ENCODE measurements at regions not wholly inside any gene's neighbourhood (a gene's known extent, or its start where the extent isn't known, plus 50 kb on each side); places are given as distances from the start of the nearest gene placed in this dataset.

- intact Hi-C loops (cut with micrococcal nuclease; ENCODE audit: unreplicated experiment): no loop called here
- H3K27ac Mint-ChIP-seq (ENCODE audit: unreplicated experiment): no peak overlapping the region
- H3K36me3 Mint-ChIP-seq (ENCODE audit: insufficient read depth, unreplicated experiment): no peaks in the 10 kb centered on the region
- H3K27me3 Mint-ChIP-seq (ENCODE audit: unreplicated experiment): no peaks in the 10 kb centered on the region
- TF ChIP-seq CTCF (IDR thresholded peaks at IDR 0.05; ENCODE audit: unreplicated experiment): no peak
- no peaks in the 10 kb centered on the region for H3K9me3 Mint-ChIP-seq (ENCODE audit: low read depth, unreplicated experiment)
- no peak overlapping the region for H3K4me3 Mint-ChIP-seq (ENCODE audit: low read depth, unreplicated experiment)
- no TSS peak for BruUV-seq (replicated peaks)
- CTCF ChIA-PET: interaction anchor here (0.6 to 1.2 kb wide), 3 partner anchors 13 to 79 kb away, joined by 3 read pairs; no protein-coding TSS in a partner anchor
- DNase-seq: no peak
- no peaks in the 10 kb centered on the region for H3K4me1 Mint-ChIP-seq (ENCODE audit: low read depth, unreplicated experiment)
These were observed 306.3 kb upstream of the DUSP10 start for GRCh38 chr1:222048094-222048595.

- Mint-ChIP-seq H3K27ac (ENCODE audit: unreplicated experiment) (no peak overlapping the region), H3K9me3 (ENCODE audit: low read depth, unreplicated experiment) (no peaks in the 10 kb centered on the region), H3K4me1 (ENCODE audit: low read depth, unreplicated experiment) (no peaks in the 10 kb centered on the region), H3K27me3 (ENCODE audit: unreplicated experiment) (no peaks in the 10 kb centered on the region), H3K4me3 (ENCODE audit: low read depth, unreplicated experiment) (no peak overlapping the region), H3K36me3 (ENCODE audit: insufficient read depth, unreplicated experiment) (no peaks in the 10 kb centered on the region)
- no TSS peak for BruUV-seq (replicated peaks)
- TF ChIP-seq CTCF (IDR thresholded peaks at IDR 0.05; ENCODE audit: unreplicated experiment): no peak
- CTCF ChIA-PET: interaction anchor here (0.6 to 1.2 kb wide), 2 partner anchors 14 to 80 kb away, joined by 3 read pairs; no protein-coding TSS in a partner anchor
- no peak for DNase-seq
- intact Hi-C loops (cut with micrococcal nuclease; ENCODE audit: unreplicated experiment): no loop called here
These were observed 305.5 kb upstream of the DUSP10 start for GRCh38 chr1:222047366-222047765.

- Mint-ChIP-seq H3K27me3 (ENCODE audit: unreplicated experiment) (no peaks in the 10 kb centered on the region), H3K27ac (ENCODE audit: unreplicated experiment) (no peak overlapping the region), H3K9me3 (ENCODE audit: low read depth, unreplicated experiment) (no peaks in the 10 kb centered on the region), H3K4me3 (ENCODE audit: low read depth, unreplicated experiment) (no peak overlapping the region), H3K36me3 (ENCODE audit: insufficient read depth, unreplicated experiment) (no peaks in the 10 kb centered on the region), H3K4me1 (ENCODE audit: low read depth, unreplicated experiment) (no peaks in the 10 kb centered on the region)
- intact Hi-C loops (cut with micrococcal nuclease; ENCODE audit: unreplicated experiment): no loop called here
- no peak for TF ChIP-seq CTCF (IDR thresholded peaks at IDR 0.05; ENCODE audit: unreplicated experiment)
- CTCF ChIA-PET: no interaction called here
- no TSS peak for BruUV-seq (replicated peaks)
- DNase-seq: no peak
These were observed 304.9 kb upstream of the DUSP10 start for GRCh38 chr1:222046684-222047263.

- Mint-ChIP-seq H3K36me3 (ENCODE audit: insufficient read depth, unreplicated experiment) (no peaks in the 10 kb centered on the region), H3K27ac (ENCODE audit: unreplicated experiment) (no peak overlapping the region), H3K9me3 (ENCODE audit: low read depth, unreplicated experiment) (no peaks in the 10 kb centered on the region), H3K4me3 (ENCODE audit: low read depth, unreplicated experiment) (no peak overlapping the region), H3K4me1 (ENCODE audit: low read depth, unreplicated experiment) (no peaks in the 10 kb centered on the region), H3K27me3 (ENCODE audit: unreplicated experiment) (no peaks in the 10 kb centered on the region)
- CTCF ChIA-PET: no interaction called here
- no TSS peak for BruUV-seq (replicated peaks)
- intact Hi-C loops (cut with micrococcal nuclease; ENCODE audit: unreplicated experiment): no loop called here
- TF ChIP-seq CTCF (IDR thresholded peaks at IDR 0.05; ENCODE audit: unreplicated experiment): no peak
- DNase-seq: no peak
These were observed 303.9 kb upstream of the DUSP10 start for GRCh38 chr1:222045786-222046185.

Data from Calu3 (cell line).